ENCODE measurements at regions not wholly inside any gene's neighbourhood (a gene's known extent, or its start where the extent isn't known, plus 50 kb on each side); places are given as distances from the start of the nearest gene placed in this dataset.

DNA sequence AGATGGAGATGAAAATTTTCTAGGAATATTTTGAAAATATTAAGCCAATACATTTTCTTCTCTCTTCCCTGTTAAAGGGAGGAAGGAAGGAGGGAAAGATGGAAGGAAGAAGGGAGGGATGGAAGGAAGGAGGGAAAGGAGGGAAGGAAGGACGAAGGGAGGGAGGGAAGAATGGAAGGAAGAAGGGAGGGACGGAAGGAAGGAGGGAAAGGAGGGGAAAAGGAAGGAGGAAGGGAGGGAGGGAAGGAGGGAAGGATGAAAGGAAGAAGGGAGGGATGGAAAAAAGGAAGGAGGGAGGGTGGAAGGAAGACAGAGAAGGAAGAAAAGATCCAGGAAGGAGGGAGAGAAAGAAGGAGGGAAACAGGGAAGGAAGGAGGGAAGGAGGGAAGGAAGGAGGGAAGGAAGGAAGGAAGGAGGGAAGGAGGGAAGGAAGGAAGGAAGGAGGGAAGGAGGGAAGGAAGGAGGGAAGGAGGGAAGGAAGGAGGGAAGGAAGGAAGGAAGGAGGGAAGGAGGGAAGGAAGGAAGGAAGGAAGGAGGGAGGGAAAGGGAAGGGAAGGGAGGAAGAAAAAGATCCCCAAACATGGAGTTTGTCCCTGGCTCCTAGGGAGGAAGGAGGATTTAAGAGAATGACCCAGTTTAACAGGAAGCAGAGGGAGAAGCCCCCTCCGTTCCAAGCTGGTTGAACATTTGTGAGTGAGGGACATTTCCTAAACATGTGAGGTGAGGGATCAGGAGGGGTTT, 70.3 kb upstream of the NEURL1B start:
- Mint-ChIP-seq H3K36me3 (ENCODE audit: low read depth) (no peaks in the 10 kb centered on the region), H3K4me3 (peak overlapping the region; percentile 35; the same call in 1 of the 3 replicates), H3K27ac (no peak overlapping the region), H3K27me3 (ENCODE audit: insufficient read depth, low read depth, poor library complexity) (peaks cover 25% of the 10 kb centered on the region), H3K9me3 (no peaks in the 10 kb centered on the region; the same call in 2 of the 3 replicates), H3K4me1 (peaks cover 33% of the 10 kb centered on the region)
- no peak overlapping the region for H3K27ac ChIP-seq (ENCODE audit: low read depth)
- no peaks in the 10 kb centered on the region for H3K36me3 ChIP-seq (ENCODE audit: insufficient read depth)
- no peaks in the 10 kb centered on the region for H3K9me2 ChIP-seq (ENCODE audit: insufficient read depth)
- peak overlapping the region; percentile 70 for H3K4me2 ChIP-seq
- no peaks in the 10 kb centered on the region for H4K20me1 ChIP-seq (replicated peaks; ENCODE audit: insufficient read depth)
- H3K27me3 ChIP-seq (ENCODE audit: insufficient read depth): no peaks in the 10 kb centered on the region
- no peaks in the 10 kb centered on the region for H3K79me2 ChIP-seq (replicated peaks; ENCODE audit: insufficient read depth)
- TF ChIP-seq, protein P1, sequence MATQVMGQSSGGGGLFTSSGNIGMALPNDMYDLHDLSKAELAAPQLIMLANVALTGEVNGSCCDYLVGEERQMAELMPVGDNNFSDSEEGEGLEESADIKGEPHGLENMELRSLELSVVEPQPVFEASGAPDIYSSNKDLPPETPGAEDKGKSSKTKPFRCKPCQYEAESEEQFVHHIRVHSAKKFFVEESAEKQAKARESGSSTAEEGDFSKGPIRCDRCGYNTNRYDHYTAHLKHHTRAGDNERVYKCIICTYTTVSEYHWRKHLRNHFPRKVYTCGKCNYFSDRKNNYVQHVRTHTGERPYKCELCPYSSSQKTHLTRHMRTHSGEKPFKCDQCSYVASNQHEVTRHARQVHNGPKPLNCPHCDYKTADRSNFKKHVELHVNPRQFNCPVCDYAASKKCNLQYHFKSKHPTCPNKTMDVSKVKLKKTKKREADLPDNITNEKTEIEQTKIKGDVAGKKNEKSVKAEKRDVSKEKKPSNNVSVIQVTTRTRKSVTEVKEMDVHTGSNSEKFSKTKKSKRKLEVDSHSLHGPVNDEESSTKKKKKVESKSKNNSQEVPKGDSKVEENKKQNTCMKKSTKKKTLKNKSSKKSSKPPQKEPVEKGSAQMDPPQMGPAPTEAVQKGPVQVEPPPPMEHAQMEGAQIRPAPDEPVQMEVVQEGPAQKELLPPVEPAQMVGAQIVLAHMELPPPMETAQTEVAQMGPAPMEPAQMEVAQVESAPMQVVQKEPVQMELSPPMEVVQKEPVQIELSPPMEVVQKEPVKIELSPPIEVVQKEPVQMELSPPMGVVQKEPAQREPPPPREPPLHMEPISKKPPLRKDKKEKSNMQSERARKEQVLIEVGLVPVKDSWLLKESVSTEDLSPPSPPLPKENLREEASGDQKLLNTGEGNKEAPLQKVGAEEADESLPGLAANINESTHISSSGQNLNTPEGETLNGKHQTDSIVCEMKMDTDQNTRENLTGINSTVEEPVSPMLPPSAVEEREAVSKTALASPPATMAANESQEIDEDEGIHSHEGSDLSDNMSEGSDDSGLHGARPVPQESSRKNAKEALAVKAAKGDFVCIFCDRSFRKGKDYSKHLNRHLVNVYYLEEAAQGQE (IDR thresholded peaks at IDR 0.05; ENCODE audit: unreplicated experiment): no peak
- TF ChIP-seq JUNB (IDR thresholded peaks at IDR 0.05; ENCODE audit: unreplicated experiment): no peak
- no peak for TF ChIP-seq STAT1 (IDR thresholded peaks at IDR 0.05; ENCODE audit: unreplicated experiment)
- TF ChIP-seq ZNF331 (CRISPR knock-in tag; IDR thresholded peaks at IDR 0.05; ENCODE audit: low read depth): no peak
- no peak for TF ChIP-seq ETS1 (IDR thresholded peaks at IDR 0.05)
- TF ChIP-seq, protein P2, sequence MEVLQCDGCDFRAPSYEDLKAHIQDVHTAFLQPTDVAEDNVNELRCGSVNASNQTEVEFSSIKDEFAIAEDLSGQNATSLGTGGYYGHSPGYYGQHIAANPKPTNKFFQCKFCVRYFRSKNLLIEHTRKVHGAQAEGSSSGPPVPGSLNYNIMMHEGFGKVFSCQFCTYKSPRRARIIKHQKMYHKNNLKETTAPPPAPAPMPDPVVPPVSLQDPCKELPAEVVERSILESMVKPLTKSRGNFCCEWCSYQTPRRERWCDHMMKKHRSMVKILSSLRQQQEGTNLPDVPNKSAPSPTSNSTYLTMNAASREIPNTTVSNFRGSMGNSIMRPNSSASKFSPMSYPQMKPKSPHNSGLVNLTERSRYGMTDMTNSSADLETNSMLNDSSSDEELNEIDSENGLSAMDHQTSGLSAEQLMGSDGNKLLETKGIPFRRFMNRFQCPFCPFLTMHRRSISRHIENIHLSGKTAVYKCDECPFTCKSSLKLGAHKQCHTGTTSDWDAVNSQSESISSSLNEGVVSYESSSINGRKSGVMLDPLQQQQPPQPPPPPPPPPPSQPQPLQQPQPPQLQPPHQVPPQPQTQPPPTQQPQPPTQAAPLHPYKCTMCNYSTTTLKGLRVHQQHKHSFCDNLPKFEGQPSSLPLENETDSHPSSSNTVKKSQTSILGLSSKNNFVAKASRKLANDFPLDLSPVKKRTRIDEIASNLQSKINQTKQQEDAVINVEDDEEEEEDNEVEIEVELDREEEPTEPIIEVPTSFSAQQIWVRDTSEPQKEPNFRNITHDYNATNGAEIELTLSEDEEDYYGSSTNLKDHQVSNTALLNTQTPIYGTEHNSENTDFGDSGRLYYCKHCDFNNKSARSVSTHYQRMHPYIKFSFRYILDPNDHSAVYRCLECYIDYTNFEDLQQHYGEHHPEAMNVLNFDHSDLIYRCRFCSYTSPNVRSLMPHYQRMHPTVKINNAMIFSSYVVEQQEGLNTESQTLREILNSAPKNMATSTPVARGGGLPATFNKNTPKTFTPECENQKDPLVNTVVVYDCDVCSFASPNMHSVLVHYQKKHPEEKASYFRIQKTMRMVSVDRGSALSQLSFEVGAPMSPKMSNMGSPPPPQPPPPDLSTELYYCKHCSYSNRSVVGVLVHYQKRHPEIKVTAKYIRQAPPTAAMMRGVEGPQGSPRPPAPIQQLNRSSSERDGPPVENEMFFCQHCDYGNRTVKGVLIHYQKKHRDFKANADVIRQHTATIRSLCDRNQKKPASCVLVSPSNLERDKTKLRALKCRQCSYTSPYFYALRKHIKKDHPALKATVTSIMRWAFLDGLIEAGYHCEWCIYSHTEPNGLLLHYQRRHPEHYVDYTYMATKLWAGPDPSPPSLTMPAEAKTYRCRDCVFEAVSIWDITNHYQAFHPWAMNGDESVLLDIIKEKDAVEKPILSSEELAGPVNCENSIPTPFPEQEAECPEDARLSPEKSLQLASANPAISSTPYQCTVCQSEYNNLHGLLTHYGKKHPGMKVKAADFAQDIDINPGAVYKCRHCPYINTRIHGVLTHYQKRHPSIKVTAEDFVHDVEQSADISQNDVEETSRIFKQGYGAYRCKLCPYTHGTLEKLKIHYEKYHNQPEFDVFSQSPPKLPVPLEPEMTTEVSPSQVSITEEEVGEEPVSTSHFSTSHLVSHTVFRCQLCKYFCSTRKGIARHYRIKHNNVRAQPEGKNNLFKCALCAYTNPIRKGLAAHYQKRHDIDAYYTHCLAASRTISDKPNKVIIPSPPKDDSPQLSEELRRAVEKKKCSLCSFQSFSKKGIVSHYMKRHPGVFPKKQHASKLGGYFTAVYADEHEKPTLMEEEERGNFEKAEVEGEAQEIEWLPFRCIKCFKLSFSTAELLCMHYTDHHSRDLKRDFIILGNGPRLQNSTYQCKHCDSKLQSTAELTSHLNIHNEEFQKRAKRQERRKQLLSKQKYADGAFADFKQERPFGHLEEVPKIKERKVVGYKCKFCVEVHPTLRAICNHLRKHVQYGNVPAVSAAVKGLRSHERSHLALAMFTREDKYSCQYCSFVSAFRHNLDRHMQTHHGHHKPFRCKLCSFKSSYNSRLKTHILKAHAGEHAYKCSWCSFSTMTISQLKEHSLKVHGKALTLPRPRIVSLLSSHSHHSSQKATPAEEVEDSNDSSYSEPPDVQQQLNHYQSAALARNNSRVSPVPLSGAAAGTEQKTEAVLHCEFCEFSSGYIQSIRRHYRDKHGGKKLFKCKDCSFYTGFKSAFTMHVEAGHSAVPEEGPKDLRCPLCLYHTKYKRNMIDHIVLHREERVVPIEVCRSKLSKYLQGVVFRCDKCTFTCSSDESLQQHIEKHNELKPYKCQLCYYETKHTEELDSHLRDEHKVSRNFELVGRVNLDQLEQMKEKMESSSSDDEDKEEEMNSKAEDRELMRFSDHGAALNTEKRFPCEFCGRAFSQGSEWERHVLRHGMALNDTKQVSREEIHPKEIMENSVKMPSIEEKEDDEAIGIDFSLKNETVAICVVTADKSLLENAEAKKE (CRISPR knock-in tag; IDR thresholded peaks at IDR 0.05): no peak
- no peak for TF ChIP-seq CTCF (conservative IDR thresholded peaks at IDR 0.05; ENCODE audit: low read depth in 2 of 2)
- no peak for TF ChIP-seq POLR2AphosphoS5 (IDR thresholded peaks at IDR 0.05; ENCODE audit: low read depth)
- TF ChIP-seq CREB1 (CRISPR knock-in tag; IDR thresholded peaks at IDR 0.05; ENCODE audit: low read depth): no peak
- TF ChIP-seq EZH2phosphoT487 (IDR thresholded peaks at IDR 0.05; ENCODE audit: unreplicated experiment): no peak
- TF ChIP-seq NANOG (IDR thresholded peaks at IDR 0.05; ENCODE audit: borderline replicate concordance): no peak
- TF ChIP-seq ZNF114 (CRISPR knock-in tag; IDR thresholded peaks at IDR 0.05): no peak
- no peak for TF ChIP-seq EZH2 (IDR thresholded peaks at IDR 0.05; ENCODE audit: low read depth, unreplicated experiment)
- ATAC-seq (no peak), DNase-seq (ENCODE audit: low spot score) (no peak)
- H2AFZ ChIP-seq: no peak overlapping the region
- H3K4me3 ChIP-seq: peak overlapping the region; percentile 20; the same call in 1 of the 2 replicates
- H3K4me1 ChIP-seq (ENCODE audit: insufficient read depth): peaks cover 20% of the 10 kb centered on the region
- H3F3A ChIP-seq (replicated peaks; ENCODE audit: low read depth): no peaks in the 10 kb centered on the region
